ENCODE measurements at regions not wholly inside any gene's neighbourhood (a gene's known extent, or its start where the extent isn't known, plus 50 kb on each side); places are given as distances from the start of the nearest gene placed in this dataset.

DNA sequence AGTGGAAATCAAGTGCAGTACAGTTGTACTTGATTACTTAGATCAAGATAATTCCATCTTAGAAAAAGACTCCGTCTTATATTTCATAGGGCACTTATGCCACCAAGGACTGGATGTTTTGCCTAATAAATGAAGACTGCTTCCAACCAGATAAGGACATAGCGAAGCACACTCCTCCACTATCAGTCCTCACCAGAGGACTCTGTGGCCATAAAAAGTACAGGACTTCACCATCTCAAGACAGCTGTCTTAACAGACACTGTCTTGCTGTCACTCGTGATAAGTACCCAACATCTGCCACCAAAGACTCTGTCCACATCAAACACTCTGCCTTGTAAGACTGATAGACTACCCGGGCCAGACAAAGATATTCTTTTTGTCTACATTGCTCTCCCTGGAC is 352.0 kb downstream of the TRAM1L1 start:
- no peak overlapping the region for H2AFZ ChIP-seq (ENCODE audit: low read depth, low read length)
- H3K4me1 ChIP-seq (ENCODE audit: insufficient read depth, low read length): no peaks in the 10 kb centered on the region
- no peaks in the 10 kb centered on the region for H3K36me3 ChIP-seq (ENCODE audit: insufficient read depth, low read length)
- no peaks in the 10 kb centered on the region for H3K9me3 ChIP-seq (ENCODE audit: low read length)
- H3K27me3 ChIP-seq (ENCODE audit: insufficient read depth, low read length): no peaks in the 10 kb centered on the region
- no peak overlapping the region for H3K4me3 ChIP-seq (ENCODE audit: low read length)

DNA sequence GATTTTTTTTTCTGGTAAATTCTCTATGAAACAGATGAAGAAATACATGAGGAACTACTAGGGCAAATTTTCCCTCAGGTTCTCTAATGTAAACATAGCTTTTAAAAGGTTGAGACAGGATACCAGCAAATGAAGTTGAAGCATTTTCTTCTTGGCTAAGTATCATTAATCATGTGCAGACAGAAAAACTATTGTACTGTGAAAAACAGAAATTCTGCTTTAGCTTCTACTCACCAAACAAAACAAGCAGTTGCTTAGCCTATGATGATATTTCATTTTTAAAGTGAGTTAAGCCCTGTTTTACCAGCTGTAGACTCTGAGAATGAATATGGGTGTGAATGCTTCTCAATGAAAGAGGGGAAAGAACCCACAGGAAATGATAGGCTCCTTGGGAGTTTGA is 358.9 kb downstream of the TRAM1L1 start:
- H3K4me3 ChIP-seq (ENCODE audit: low read length): no peak overlapping the region
- H3K27me3 ChIP-seq (ENCODE audit: insufficient read depth, low read length): no peaks in the 10 kb centered on the region
- no peaks in the 10 kb centered on the region for H3K4me1 ChIP-seq (ENCODE audit: insufficient read depth, low read length)
- no peaks in the 10 kb centered on the region for H3K36me3 ChIP-seq (ENCODE audit: insufficient read depth, low read length)
- H3K9me3 ChIP-seq (ENCODE audit: low read length): no peaks in the 10 kb centered on the region
- H2AFZ ChIP-seq (ENCODE audit: low read depth, low read length): no peak overlapping the region

DNA sequence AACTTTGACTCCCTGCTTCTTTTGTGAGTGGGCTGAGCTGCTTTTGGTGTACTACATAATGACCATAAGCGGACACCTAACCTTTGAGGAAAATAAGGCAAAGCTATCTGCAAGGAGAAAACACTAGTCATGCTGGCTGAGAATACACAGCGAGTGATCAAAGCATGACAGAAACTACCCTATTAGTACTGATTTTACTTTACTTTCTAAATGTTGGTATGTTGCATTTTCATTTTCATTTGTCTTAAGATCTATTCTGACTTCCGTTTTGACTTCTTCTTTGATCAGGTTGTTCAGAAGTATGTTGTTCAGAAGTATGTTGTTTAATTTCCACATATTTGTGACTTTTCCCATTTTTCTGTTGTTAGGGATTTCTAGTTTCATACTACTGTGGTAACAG is 361.1 kb downstream of the TRAM1L1 start:
- Histone ChIP-seq H3K9me3 (ENCODE audit: low read length) (no peaks in the 10 kb centered on the region), H3K27me3 (ENCODE audit: insufficient read depth, low read length) (no peaks in the 10 kb centered on the region), H3K4me3 (ENCODE audit: low read length) (no peak overlapping the region), H2AFZ (ENCODE audit: low read depth, low read length) (no peak overlapping the region), H3K36me3 (ENCODE audit: insufficient read depth, low read length) (no peaks in the 10 kb centered on the region), H3K4me1 (ENCODE audit: insufficient read depth, low read length) (no peaks in the 10 kb centered on the region)

DNA sequence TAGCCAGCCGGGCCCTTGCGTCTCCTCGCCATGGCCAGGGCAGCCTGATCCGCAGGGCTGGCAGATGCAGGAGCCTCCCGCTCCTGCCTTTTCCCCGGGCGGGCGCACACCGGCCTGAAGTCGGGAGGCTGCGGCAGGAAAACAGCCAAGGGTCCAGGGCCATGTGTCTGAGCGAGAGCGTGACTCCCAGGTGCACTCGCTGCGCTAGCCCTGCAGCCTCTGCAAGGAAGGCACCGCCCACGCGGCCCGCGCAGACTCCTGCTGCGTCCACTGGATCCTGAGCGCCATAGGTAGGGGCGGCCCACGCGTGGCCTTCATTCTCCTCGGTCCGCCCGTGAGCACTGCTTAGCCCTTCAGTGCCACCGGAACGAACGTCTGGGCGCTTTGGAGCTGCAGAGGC is 379.9 kb downstream of the TRAM1L1 start:
- Histone ChIP-seq H3K27me3 (ENCODE audit: insufficient read depth, low read length) (no peaks in the 10 kb centered on the region), H3K4me3 (ENCODE audit: low read length) (no peak overlapping the region), H3K4me1 (ENCODE audit: insufficient read depth, low read length) (no peaks in the 10 kb centered on the region), H3K36me3 (ENCODE audit: insufficient read depth, low read length) (no peaks in the 10 kb centered on the region), H3K9me3 (ENCODE audit: low read length) (no peaks in the 10 kb centered on the region), H2AFZ (ENCODE audit: low read depth, low read length) (no peak overlapping the region)

DNA sequence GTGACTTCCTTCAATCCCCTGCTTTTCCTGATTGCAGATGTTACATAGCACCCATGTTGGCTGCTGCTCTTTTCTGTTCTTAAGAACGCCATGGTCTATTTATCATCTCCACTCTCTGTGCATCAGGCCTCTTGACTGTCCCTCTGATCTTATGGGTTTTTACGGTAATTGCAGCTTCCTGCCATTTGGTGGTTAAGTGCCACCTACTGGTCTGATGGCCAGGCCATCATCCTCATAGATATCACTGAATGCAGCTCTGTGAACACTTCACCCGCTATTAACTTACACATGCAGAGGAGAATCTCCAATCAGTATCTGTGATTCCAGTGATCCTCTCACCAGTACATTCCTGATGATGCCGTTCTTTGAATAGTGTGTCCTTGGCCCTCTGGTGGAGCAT is 382.4 kb downstream of the TRAM1L1 start:
- Histone ChIP-seq H3K9me3 (ENCODE audit: low read length) (no peaks in the 10 kb centered on the region), H3K36me3 (ENCODE audit: insufficient read depth, low read length) (no peaks in the 10 kb centered on the region), H3K4me3 (ENCODE audit: low read length) (no peak overlapping the region), H3K27me3 (ENCODE audit: insufficient read depth, low read length) (no peaks in the 10 kb centered on the region), H2AFZ (ENCODE audit: low read depth, low read length) (no peak overlapping the region), H3K4me1 (ENCODE audit: insufficient read depth, low read length) (no peaks in the 10 kb centered on the region)

DNA sequence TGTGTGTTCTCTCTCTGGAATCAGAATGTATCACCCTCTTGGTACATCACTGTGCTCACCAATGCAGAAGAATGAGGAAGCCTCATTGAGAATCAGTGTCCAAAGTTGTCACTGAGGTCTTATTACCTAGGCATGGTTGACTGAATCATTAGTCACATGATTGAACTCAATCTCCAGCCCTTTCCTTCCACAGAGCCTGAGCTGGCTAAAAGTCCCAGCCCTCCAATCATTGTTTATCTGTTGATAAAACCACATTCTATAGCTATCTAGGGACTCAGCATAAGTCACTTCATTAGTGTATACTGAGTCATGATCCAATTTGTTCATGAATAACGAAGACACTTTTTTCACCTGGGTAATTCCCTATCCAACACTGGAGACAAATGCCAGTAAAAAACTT is 396.8 kb downstream of the TRAM1L1 start:
- Histone ChIP-seq H3K4me3 (ENCODE audit: low read length) (no peak overlapping the region), H3K4me1 (ENCODE audit: insufficient read depth, low read length) (no peaks in the 10 kb centered on the region), H3K9me3 (ENCODE audit: low read length) (no peaks in the 10 kb centered on the region), H2AFZ (ENCODE audit: low read depth, low read length) (no peak overlapping the region), H3K36me3 (ENCODE audit: insufficient read depth, low read length) (no peaks in the 10 kb centered on the region), H3K27me3 (ENCODE audit: insufficient read depth, low read length) (no peaks in the 10 kb centered on the region)

DNA sequence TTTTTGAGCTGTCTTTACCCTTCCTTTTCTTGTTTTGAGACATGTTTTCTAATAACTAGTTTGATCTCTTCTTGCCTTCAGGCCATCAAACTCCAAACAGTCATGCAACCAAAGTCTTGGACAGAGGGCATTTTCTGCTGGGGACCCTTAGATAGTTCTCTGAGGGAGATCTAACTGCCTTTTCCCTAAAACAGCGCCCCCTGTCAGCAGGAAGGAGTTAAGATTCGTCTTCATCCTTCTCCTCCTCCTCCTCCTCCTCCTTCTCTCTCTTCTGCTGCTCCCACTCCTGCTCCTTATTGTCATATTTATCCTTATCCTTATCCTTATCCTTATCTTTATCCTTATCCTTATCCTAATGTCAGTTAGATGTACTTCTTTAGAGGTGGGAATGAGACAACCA is 417.2 kb downstream of the TRAM1L1 start:
- H3K36me3 ChIP-seq (ENCODE audit: insufficient read depth, low read length): no peaks in the 10 kb centered on the region
- H3K4me1 ChIP-seq (ENCODE audit: insufficient read depth, low read length): no peaks in the 10 kb centered on the region
- no peaks in the 10 kb centered on the region for H3K27me3 ChIP-seq (ENCODE audit: insufficient read depth, low read length)
- no peak overlapping the region for H2AFZ ChIP-seq (ENCODE audit: low read depth, low read length)
- H3K4me3 ChIP-seq (ENCODE audit: low read length): no peak overlapping the region
- no peaks in the 10 kb centered on the region for H3K9me3 ChIP-seq (ENCODE audit: low read length)

DNA sequence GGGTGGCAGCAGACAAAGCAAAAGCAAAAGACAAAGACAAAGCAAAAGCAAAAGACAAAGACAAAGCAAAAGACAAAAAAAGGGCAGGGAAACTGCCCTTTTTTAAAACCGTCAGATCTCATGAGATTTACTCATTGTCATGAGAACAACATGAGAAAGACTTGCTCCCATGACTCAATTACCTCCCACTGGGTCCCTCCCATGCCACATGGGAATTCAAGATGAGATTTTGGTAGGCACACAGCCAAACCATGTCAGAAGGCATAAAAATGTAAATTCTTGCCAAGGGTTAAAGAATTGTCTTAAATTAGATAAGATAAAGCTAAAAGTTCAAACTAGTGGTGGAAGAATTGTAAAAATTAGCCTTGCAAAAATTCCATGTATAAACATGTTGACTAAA is 419.7 kb downstream of the TRAM1L1 start:
- H3K36me3 ChIP-seq (ENCODE audit: insufficient read depth, low read length): no peaks in the 10 kb centered on the region
- H3K9me3 ChIP-seq (ENCODE audit: low read length): no peaks in the 10 kb centered on the region
- no peaks in the 10 kb centered on the region for H3K4me1 ChIP-seq (ENCODE audit: insufficient read depth, low read length)
- H2AFZ ChIP-seq (ENCODE audit: low read depth, low read length): no peak overlapping the region
- H3K27me3 ChIP-seq (ENCODE audit: insufficient read depth, low read length): no peaks in the 10 kb centered on the region
- H3K4me3 ChIP-seq (ENCODE audit: low read length): no peak overlapping the region

DNA sequence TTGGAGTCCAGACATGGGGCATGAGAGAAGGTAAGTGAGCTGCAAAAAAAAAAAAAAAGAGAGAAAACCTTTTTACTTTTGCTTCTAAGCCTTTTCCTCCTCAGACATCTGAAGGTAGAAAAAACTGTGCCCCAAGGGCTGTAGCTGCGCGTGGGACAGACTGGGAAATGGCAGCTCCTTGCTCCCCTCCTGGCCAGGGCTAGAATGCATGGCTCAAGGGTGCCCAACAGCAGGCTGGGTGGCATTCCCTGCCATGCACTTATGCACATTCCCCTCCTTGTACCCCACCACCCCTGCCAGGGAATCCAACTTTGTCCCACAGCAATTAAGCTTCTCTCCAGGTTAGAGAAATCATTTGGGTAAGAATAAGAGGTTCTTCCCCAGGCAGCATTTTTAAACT is 421.2 kb downstream of the TRAM1L1 start:
- H3K36me3 ChIP-seq (ENCODE audit: insufficient read depth, low read length): no peaks in the 10 kb centered on the region
- H3K4me3 ChIP-seq (ENCODE audit: low read length): no peak overlapping the region
- H3K9me3 ChIP-seq (ENCODE audit: low read length): no peaks in the 10 kb centered on the region
- H2AFZ ChIP-seq (ENCODE audit: low read depth, low read length): no peak overlapping the region
- H3K27me3 ChIP-seq (ENCODE audit: insufficient read depth, low read length): no peaks in the 10 kb centered on the region
- H3K4me1 ChIP-seq (ENCODE audit: insufficient read depth, low read length): no peaks in the 10 kb centered on the region

DNA sequence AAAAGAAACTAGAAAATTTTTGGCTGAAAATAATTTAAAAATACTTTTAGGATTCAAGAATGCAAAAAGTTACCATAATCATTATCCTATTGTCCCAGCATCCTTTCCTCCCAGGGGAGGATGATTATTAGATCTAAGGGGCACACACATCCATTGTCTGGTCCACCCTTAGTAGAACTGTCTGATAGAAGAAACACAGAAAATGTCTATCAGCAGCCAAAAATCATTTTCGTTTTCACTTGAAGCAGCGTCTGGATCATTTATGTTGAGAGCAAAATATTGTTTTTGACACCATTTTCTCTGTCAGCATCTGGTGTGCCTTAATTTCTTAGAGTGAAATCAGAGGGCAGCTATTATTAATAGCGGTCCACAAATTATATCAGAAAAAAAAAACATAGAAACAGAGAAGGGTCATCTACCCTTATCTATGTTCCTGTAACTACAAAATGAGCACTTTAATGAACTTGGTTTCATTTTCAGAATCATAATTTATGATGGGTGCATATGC is 446.3 kb downstream of the TRAM1L1 start:
- no peak overlapping the region for H2AFZ ChIP-seq (ENCODE audit: low read depth, low read length)
- H3K27me3 ChIP-seq (ENCODE audit: insufficient read depth, low read length): no peaks in the 10 kb centered on the region
- H3K9me3 ChIP-seq (ENCODE audit: low read length): no peaks in the 10 kb centered on the region
- H3K4me3 ChIP-seq (ENCODE audit: low read length): no peak overlapping the region
- no peaks in the 10 kb centered on the region for H3K4me1 ChIP-seq (ENCODE audit: insufficient read depth, low read length)
- H3K36me3 ChIP-seq (ENCODE audit: insufficient read depth, low read length): no peaks in the 10 kb centered on the region

DNA sequence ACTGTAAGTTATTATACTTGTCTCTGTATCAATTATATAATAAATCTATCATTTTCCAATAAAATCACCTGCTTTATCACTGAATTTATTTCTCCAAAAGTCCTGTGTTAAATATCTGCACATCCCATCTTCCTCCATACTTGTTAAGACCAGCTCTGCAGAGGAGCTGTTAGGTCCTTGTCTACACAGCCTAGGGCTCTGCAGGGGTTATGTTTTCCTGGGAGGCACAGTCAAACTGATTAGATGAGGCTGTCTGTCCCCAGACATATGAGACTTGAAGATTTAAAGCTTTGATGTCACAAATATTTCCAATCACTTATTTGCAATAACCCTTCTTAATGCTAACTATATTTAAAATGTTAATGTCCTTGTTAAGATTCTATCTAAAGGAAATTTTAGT is 446.8 kb downstream of the TRAM1L1 start:
- no peaks in the 10 kb centered on the region for H3K27me3 ChIP-seq (ENCODE audit: insufficient read depth, low read length)

DNA sequence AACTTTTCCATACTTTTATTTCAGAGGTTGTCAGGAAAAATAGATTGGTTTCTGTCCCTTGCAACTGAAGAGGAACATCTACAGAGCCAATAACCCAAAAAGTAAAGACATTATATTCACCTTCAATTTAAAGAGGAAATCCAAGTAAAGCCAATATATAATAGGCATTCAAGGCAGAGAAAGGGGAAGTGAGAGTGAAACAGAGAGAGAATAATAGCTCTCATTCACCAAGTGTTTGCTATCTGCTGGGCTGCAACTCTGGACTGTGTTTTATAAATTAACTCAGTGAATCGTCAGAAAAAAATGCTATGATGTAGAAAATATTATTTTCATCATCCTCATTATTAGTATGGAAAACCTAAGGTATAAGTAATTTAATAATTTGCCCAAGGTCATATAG is 448.5 kb downstream of the TRAM1L1 start:
- no peaks in the 10 kb centered on the region for H3K4me1 ChIP-seq (ENCODE audit: insufficient read depth, low read length)
- no peak overlapping the region for H2AFZ ChIP-seq (ENCODE audit: low read depth, low read length)
- no peaks in the 10 kb centered on the region for H3K36me3 ChIP-seq (ENCODE audit: insufficient read depth, low read length)
- H3K4me3 ChIP-seq (ENCODE audit: low read length): no peak overlapping the region
- no peaks in the 10 kb centered on the region for H3K27me3 ChIP-seq (ENCODE audit: insufficient read depth, low read length)
- no peaks in the 10 kb centered on the region for H3K9me3 ChIP-seq (ENCODE audit: low read length)

More for the DNA sequence above, 446.8 kb downstream of the TRAM1L1 start:
- Histone ChIP-seq H2AFZ (ENCODE audit: low read depth, low read length) (no peak overlapping the region), H3K36me3 (ENCODE audit: insufficient read depth, low read length) (no peaks in the 10 kb centered on the region), H3K4me1 (ENCODE audit: insufficient read depth, low read length) (no peaks in the 10 kb centered on the region), H3K9me3 (ENCODE audit: low read length) (no peaks in the 10 kb centered on the region), H3K4me3 (ENCODE audit: low read length) (no peak overlapping the region)

DNA sequence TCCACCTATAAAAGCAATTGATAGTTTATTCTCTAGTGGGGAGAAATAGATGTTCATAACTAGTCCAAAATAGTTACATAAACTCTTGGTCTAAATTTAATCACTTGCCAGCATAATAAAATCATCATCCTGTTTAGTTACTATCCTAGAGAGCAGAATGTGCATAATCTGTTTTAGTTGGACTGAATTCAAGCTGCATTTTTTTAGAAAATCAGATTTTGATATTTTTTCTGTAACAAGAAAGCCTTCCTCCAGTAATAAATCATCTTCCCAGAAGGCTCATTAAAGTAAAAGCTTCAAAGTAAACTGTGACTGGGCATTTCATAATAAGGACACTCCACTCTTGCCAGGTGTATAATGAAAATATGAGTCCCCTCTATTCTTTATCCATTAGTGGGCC is 453.1 kb downstream of the TRAM1L1 start:
- no peaks in the 10 kb centered on the region for H3K27me3 ChIP-seq (ENCODE audit: insufficient read depth, low read length)
- H3K4me3 ChIP-seq (ENCODE audit: low read length): no peak overlapping the region
- no peak overlapping the region for H2AFZ ChIP-seq (ENCODE audit: low read depth, low read length)
- H3K9me3 ChIP-seq (ENCODE audit: low read length): no peaks in the 10 kb centered on the region
- H3K36me3 ChIP-seq (ENCODE audit: insufficient read depth, low read length): no peaks in the 10 kb centered on the region
- no peaks in the 10 kb centered on the region for H3K4me1 ChIP-seq (ENCODE audit: insufficient read depth, low read length)

DNA sequence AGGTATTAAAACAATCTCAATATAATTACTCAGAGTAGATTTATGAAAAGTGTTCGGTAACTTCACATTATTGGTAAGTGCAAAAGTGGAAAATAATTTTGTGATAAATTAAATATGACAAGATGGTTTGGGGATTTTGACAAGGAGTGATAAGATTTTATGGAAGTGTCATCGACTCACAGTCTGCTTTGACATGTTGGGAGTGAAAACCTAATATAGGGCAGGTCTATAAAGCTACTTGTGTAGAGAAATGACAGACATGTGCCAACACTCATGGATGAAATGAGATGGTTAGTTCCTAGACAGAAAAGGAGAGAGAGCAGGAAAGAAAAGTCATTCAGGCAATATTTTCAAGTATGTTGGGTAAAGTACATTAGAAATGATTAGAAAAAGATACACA is 456.8 kb downstream of the TRAM1L1 start:
- H3K4me3 ChIP-seq (ENCODE audit: low read length): no peak overlapping the region
- H2AFZ ChIP-seq (ENCODE audit: low read depth, low read length): no peak overlapping the region
- no peaks in the 10 kb centered on the region for H3K36me3 ChIP-seq (ENCODE audit: insufficient read depth, low read length)
- H3K9me3 ChIP-seq (ENCODE audit: low read length): no peaks in the 10 kb centered on the region
- no peaks in the 10 kb centered on the region for H3K27me3 ChIP-seq (ENCODE audit: insufficient read depth, low read length)
- no peaks in the 10 kb centered on the region for H3K4me1 ChIP-seq (ENCODE audit: insufficient read depth, low read length)

Measured in neuron (in vitro differentiated cells).